Hepatocyte (in vitro differentiated cells): ENCODE measurements at regions not wholly inside any gene's neighbourhood (a gene's known extent, or its start where the extent isn't known, plus 50 kb on each side); places are given as distances from the start of the nearest gene placed in this dataset.
A peak's percentile ranks its signal among the peaks of the same experiment; 100 is the strongest.

ENCODE experiments used
- DNase-seq: peaks from one replicate; pipeline ENCODE4 v3.0.0-alpha.2; 2016; ENCODE audit warnings: low spot score
- H2AFZ ChIP-seq: fragments of 200-600 bp; sonication (generic); 2 replicates; pipeline ENCODE4 v1.6.0; 2016; ENCODE audit warnings: antibody characterized with exemption, mild to moderate bottlenecking
- H3K27ac ChIP-seq: fragments of 200-600 bp; sonication (generic); 2 replicates; pipeline ENCODE4 v1.5.1; 2016; ENCODE audit warnings: mild to moderate bottlenecking
- H3K27me3 ChIP-seq: fragments of 200-600 bp; sonication (generic); 2 replicates; pipeline ENCODE4 v1.6.1; 2016
- H3K36me3 ChIP-seq: fragments of 200-600 bp; sonication (generic); replicated peaks from 2 replicates; pipeline ENCODE4 v1.5.1; 2016; ENCODE audit warnings: low read depth; ENCODE audit not compliant: insufficient read depth
- H3K4me1 ChIP-seq: fragments of 200-600 bp; sonication (generic); 2 replicates; pipeline ENCODE4 v1.5.1; 2016; ENCODE audit warnings: mild to moderate bottlenecking, moderate library complexity; ENCODE audit not compliant: insufficient read depth
- H3K4me2 ChIP-seq: fragments of 200-600 bp; sonication (generic); 2 replicates; pipeline ENCODE4 v1.6.0; 2016
- H3K4me3 ChIP-seq: fragments of 200-600 bp; sonication (generic); 2 replicates; pipeline ENCODE4 v1.5.1; 2016; ENCODE audit warnings: mild to moderate bottlenecking
- H3K79me2 ChIP-seq: fragments of 200-600 bp; sonication (generic); 2 replicates; pipeline ENCODE4 v1.6.0; 2017; ENCODE audit warnings: mild to moderate bottlenecking
- H3K9me2 ChIP-seq: fragments of 200-600 bp; sonication (generic); replicated peaks from 2 replicates; pipeline ENCODE4 v1.6.0; 2017; ENCODE audit warnings: mild to moderate bottlenecking; ENCODE audit not compliant: insufficient read depth
- H3K9me3 ChIP-seq: fragments of 200-600 bp; sonication (generic); 2 replicates; pipeline ENCODE4 v1.5.1; 2016; ENCODE audit warnings: low read depth, mild to moderate bottlenecking
- H4K20me1 ChIP-seq: fragments of 200-600 bp; sonication (generic); 2 replicates; pipeline ENCODE4 v1.6.0; 2016; ENCODE audit warnings: mild to moderate bottlenecking; ENCODE audit not compliant: insufficient read depth, poor library complexity, severe bottlenecking
- CTCF ChIP-seq: fragments of 200-600 bp; sonication (generic); IDR thresholded peaks from 2 replicates; pipeline ENCODE4 v1.5.1; 2016; ENCODE audit warnings: antibody characterized with exemption, mild to moderate bottlenecking; ENCODE audit not compliant: poor library complexity
- EZH2 ChIP-seq: fragments of 200-600 bp; sonication (generic); IDR thresholded peaks from 2 replicates; pipeline ENCODE4 v1.6.1; 2016; ENCODE audit warnings: antibody characterized with exemption, mild to moderate bottlenecking, borderline replicate concordance
- EZH2phosphoT487 ChIP-seq: fragments of 200-600 bp; sonication (generic); IDR thresholded peaks from one replicate; pipeline ENCODE4 v1.6.1; 2018; ENCODE audit warnings: antibody characterized with exemption, mild to moderate bottlenecking, low read depth, moderate library complexity; ENCODE audit not compliant: unreplicated experiment, severe bottlenecking
- WGBS: methylation state at CpG from one replicate; pipeline ENCODE4 v1.1.6; 2016; ENCODE audit warnings: low lambda C conversion rate; ENCODE audit errors: missing lambda C conversion rate; 5-methylcytosine and 5-hydroxymethylcytosine counted together

- H3K4me1 ChIP-seq = peaks cover 18% of the 10 kb centered on the region
- H3K79me2 ChIP-seq = no peaks in the 10 kb centered on the region
- no peaks in the 10 kb centered on the region for H3K9me2 ChIP-seq
- TF ChIP-seq EZH2phosphoT487 = no peak
- TF ChIP-seq EZH2 = no peak
- no peak for TF ChIP-seq CTCF
- DNase-seq = peak; percentile 90
- H3K27me3 ChIP-seq = no peaks in the 10 kb centered on the region
- peak overlapping the region; percentile 46 for H3K4me2 ChIP-seq
- H4K20me1 ChIP-seq = no peaks in the 10 kb centered on the region
- WGBS = 20% methylated on average over 14 of the region's 14 CpGs
- H3K9me3 ChIP-seq = no peaks in the 10 kb centered on the region
- H3K4me3 ChIP-seq = no peak overlapping the region
- H3K27ac ChIP-seq = peak overlapping the region; percentile 84
- H2AFZ ChIP-seq = no peak overlapping the region
- H3K36me3 ChIP-seq = no peaks in the 10 kb centered on the region
Observed at GRCh38 chrX:40474205-40474626, 106.6 kb upstream of the ATP6AP2 start.

GRCh38 chrX:40473460-40474204 lies 107.1 kb upstream of the ATP6AP2 start:
- Histone ChIP-seq H3K36me3 (no peaks in the 10 kb centered on the region), H2AFZ (no peak overlapping the region), H3K4me3 (no peak overlapping the region), H3K9me3 (no peaks in the 10 kb centered on the region), H3K27me3 (no peaks in the 10 kb centered on the region), H3K4me1 (peaks cover 18% of the 10 kb centered on the region), H3K79me2 (no peaks in the 10 kb centered on the region), H3K9me2 (no peaks in the 10 kb centered on the region), H3K4me2 (no peak overlapping the region), H4K20me1 (no peaks in the 10 kb centered on the region), H3K27ac (peak overlapping the region; percentile 84)
- TF ChIP-seq EZH2 (no peak), CTCF (no peak), EZH2phosphoT487 (no peak)
- WGBS = 79% methylated on average over 8 of the region's 8 CpGs
- no peak for DNase-seq

- H3K4me2 ChIP-seq = peak overlapping the region; percentile 71
- no peak overlapping the region for H2AFZ ChIP-seq
- 25% methylated on average over 14 of the region's 16 CpGs for WGBS
- H3K27ac ChIP-seq = peak overlapping the region; percentile 60
- no peaks in the 10 kb centered on the region for H3K79me2 ChIP-seq
- no peaks in the 10 kb centered on the region for H3K36me3 ChIP-seq
- TF ChIP-seq EZH2phosphoT487 (no peak), CTCF (peak; percentile 43)
- peak; percentile 87 for DNase-seq
- H3K4me1 ChIP-seq = peaks cover 18% of the 10 kb centered on the region
- H3K27me3 ChIP-seq = no peaks in the 10 kb centered on the region
- H4K20me1 ChIP-seq = no peaks in the 10 kb centered on the region
- no peak overlapping the region for H3K4me3 ChIP-seq
- no peaks in the 10 kb centered on the region for H3K9me3 ChIP-seq
- no peaks in the 10 kb centered on the region for H3K9me2 ChIP-seq
Observed at GRCh38 chrX:40471965-40472648, 108.7 kb upstream of the ATP6AP2 start.
